Suprapubic skin (tissue), 4 donors: ENCODE measurements at regions not wholly inside any gene's neighbourhood (a gene's known extent, or its start where the extent isn't known, plus 50 kb on each side); places are given as distances from the start of the nearest gene placed in this dataset.

Experiments used
- EP300 ChIP-seq: sonication (generic); formaldehyde crosslinking; IDR thresholded peaks from one replicate; pipeline ENCODE4 v1.6.1; 2017; ENCODE audit warnings: antibody characterized with exemption
- POLR2AphosphoS5 ChIP-seq, 3 donors: sonication (generic); formaldehyde crosslinking; IDR thresholded peaks; one replicate each; pipeline ENCODE4 v1.6.1; 2017; ENCODE audit warnings: antibody characterized with exemption in 3 of 3

GRCh38 chr14:28704153-28704552 is 62.4 kb upstream of the FOXG1 start:
- TF ChIP-seq POLR2AphosphoS5 (IDR thresholded peaks at IDR 0.05) (no peak), EP300 (no peak)
